HG02852 (cell line): ENCODE measurements at regions not wholly inside any gene's neighbourhood (a gene's known extent, or its start where the extent isn't known, plus 50 kb on each side); places are given as distances from the start of the nearest gene placed in this dataset.
"Not testable (repeated sequence)": the region's sequence is repeated elsewhere in the genome, so short reads cannot be mapped to it uniquely, and the experiment has no call there.

ENCODE experiments used
- ATAC-seq: cut with Tn5 transposase; IDR thresholded peaks from one replicate; pipeline ENCODE4 v1.9.1; 2021; ENCODE audit warnings: mild to moderate bottlenecking, moderate library complexity; ENCODE audit not compliant: unreplicated experiment

- ATAC-seq: no peak
These were observed 90.5 kb upstream of the EGFL6 start for GRCh38 chrX:13478740-13479451.

GRCh38 chrX:13476384-13476783 is 93.0 kb upstream of the EGFL6 start:
- ATAC-seq: no peak

DNA sequence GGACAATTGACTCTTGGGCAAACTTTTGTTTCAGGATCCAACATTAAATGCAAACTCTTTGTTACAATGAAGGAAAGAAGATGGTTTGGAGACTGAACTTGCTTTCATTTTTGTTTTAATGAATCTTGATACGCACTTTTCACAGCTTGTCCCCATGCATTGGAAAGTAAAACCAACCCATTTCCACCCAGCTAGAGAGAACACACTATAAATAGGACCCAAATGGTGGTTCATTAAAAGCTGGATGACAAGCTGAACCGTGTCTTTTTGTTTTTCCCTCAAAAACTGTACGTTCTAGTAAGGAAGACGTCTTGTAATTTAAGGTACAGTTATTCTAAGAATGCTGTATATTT is 95.3 kb upstream of the EGFL6 start:
- ATAC-seq: peak; percentile 30

- ATAC-seq: peak; percentile 95
These were observed 95.8 kb upstream of the EGFL6 start for GRCh38 chrX:13473442-13474163.

- ATAC-seq: no peak
These were observed 96.4 kb upstream of the EGFL6 start for GRCh38 chrX:13472975-13473374.

DNA sequence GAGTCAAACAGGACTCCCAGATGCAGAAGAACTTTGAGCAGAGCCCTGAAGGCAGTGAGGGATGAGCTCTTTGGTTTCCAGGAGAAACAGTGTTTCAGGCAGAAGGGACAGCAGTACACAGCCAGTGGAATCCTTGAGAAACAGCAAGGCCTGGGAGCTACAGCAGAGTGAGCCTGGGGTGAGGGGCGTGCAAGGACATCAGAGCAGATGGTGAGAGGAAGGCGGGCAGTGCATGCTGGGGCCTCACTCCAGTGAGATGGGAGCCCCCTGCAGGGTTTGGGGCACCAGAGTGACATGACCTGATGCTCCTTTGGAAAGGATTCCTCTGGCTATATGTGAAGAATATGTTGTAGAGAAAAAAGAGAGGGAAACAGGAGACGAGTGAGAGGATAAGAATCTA is 98.1 kb upstream of the EGFL6 start:
- ATAC-seq: no peak

DNA sequence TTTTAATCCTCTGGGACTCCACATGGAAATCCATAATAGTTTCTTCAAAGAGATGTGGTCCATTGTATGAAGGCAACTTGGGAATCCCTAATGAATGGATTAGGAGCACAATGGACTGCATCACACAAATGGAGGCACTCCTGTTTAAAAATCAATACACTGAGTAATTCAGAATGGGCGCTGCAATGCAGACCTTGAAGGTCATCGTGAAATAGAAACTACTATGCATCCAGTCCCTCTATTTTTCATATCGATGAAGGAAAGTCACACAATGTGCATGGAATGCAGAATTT is 98.8 kb upstream of the EGFL6 start:
- no peak for ATAC-seq

- no peak for ATAC-seq
These were observed 99.3 kb upstream of the EGFL6 start for GRCh38 chrX:13469963-13470684.

DNA sequence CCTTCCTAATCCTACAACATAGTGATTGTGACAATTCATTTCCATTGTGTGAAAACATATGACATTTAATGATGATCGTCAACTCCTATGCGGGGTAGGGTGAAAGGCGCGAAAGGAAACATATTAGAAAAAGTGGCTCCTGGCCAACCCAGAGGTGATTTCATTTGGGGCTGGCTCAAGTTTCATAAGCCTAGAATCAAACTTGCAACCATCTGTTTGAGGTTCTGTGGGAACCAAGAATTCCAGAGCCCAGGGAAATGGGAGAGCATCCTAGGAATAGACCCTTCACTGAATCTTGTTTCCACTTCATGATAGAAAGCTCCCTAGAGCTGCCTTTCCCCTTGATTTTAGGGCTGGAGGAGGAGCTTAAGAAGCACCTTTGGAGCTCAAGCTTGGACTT is 101.3 kb upstream of the EGFL6 start:
- ATAC-seq: no peak

GRCh38 chrX:13467243-13467642 is 102.2 kb upstream of the EGFL6 start:
- ATAC-seq: no peak

GRCh38 chrX:13464599-13465275 is 104.7 kb upstream of the EGFL6 start:
- no peak for ATAC-seq

DNA sequence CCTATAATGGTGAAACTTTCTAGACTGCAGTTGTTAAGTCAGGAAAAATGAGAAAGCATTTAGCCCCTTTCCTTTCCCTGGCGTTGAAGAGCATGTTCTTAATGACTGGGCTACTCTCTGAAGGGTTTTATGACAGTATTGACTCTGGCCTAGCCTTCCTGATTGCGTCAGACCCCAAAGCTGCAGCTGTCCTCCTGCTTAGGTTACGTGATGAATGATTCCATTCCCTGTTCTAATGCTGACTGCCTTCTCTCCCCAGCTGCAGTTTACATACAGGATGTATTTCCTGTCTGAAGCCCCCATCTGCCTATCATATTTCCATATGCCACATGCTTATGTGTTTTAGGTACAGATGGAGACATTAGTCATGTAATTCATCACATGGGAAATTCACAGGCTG is 105.8 kb upstream of the EGFL6 start:
- no peak for ATAC-seq

GRCh38 chrX:13452283-13452682 is 117.1 kb upstream of the EGFL6 start:
- no peak for ATAC-seq

- no peak for ATAC-seq
These were observed 120.0 kb upstream of the EGFL6 start for GRCh38 chrX:13449441-13449840.

DNA sequence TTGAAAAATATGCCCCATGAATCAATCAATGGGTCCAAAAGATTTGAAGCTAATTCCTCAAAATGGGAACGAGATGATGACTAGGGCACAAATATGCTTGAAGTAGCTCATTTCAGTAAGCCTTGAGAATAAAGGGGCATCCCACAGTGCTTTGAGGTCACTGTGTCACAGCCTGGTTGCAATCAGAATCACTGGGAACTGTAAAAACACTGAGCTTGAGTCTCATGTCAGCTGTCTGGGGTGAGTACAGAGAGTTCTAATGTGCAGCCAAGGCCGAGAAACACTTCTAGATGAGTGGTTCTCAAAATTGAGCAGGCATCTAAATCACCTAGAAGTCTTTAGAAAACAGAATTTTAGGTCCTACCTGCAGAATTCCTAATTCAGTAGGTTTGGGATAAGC is 120.5 kb upstream of the EGFL6 start:
- ATAC-seq: no peak

DNA sequence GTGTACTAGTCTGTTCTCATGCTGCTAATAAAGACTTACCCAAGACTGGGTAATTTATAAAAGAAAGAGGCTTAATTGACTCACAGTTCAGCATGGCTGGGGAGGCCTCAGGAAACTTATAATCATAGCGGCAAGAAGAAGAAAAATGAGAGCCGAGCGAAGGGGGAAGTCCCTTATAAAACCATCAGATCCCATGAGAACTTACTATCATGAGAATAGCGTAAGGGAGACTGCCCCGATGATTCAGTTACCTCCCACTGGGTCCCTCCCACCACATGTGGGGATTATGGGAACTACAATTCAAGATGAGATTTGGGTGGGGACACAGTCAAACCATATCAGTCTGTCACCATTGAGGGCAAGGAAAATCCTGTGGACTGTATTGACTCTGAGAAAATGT is 121.8 kb upstream of the ATXN3L start:
- not testable (repeated sequence) for ATAC-seq

DNA sequence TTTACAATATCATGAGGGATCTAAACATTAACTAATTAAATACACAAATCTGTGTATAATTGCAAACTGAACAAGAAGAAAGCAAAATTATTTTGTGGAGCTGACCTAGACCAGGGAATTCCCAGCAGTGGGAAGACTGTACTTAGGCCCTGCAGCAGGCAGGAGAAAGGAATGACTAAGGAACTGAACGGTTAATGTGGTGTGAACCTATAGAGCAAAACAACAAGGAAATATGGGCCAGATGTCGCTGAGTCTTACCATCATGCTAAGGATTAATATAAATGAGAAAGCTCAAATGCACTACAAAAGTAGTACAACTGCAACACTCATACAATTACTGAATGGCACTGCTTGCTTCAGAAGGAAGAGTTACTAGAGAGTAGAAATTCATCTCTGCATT is 120.3 kb upstream of the ATXN3L start:
- no peak for ATAC-seq

GRCh38 chrX:13433298-13433605 is 113.4 kb upstream of the ATXN3L start:
- ATAC-seq: no peak

GRCh38 chrX:13432414-13433297 is 112.8 kb upstream of the ATXN3L start:
- no peak for ATAC-seq

GRCh38 chrX:13430136-13430827 is 110.4 kb upstream of the ATXN3L start:
- ATAC-seq: no peak
